HepG2 (cell line): ENCODE measurements at regions not wholly inside any gene's neighbourhood (a gene's known extent, or its start where the extent isn't known, plus 50 kb on each side); places are given as distances from the start of the nearest gene placed in this dataset.

Source experiments
- ATAC-seq: fragments of 200-7000 bp; cut with Tn5 transposase; 3 replicates; pipeline ENCODE4 v1.9.1; 2020; ENCODE audit warnings: mild to moderate bottlenecking, moderate library complexity
- BruUV-seq: library from RNA; stranded (reverse); fragments of 400-500 nt; replicated peaks from 2 replicates; lab custom pipeline; 2021; lab: Mats Ljungman, UMichigan
- CTCF ChIA-PET: fragments of 300-600 bp; formaldehyde crosslinking; extraction: SDS; loops from one replicate; lab custom pipeline; 2021; ENCODE audit warnings: low total read pairs, inconsistent platforms, low intra/inter-chr PET ratio; lab: Yijun Ruan, JAX
- POLR2A ChIA-PET: fragments of 350-600 bp; sonication (Branson Sonifier 250); formaldehyde crosslinking; loops from one replicate; lab custom pipeline; 2020; ENCODE audit warnings: antibody characterized with exemption, inconsistent platforms; lab: Yijun Ruan, JAX
- DNase-seq: peaks from one replicate; pipeline ENCODE4 v3.0.0-alpha.2; 2015; ENCODE audit warnings: low spot score
- FAIRE-seq: peaks from 3 replicates; lab custom pipeline; 2011; peaks lifted over from hg19 to GRCh38; lab: Jason Lieb, UNC
- H2AFZ ChIP-seq: one replicate; pipeline ENCODE4 v1.6.1; 2011; ENCODE audit warnings: low read length, inconsistent platforms
- H3K27ac ChIP-seq: fragments of 300-600 bp; 3 replicates; pipeline ENCODE4 v1.8.0; 2011; ENCODE audit warnings: mixed run types, mild to moderate bottlenecking, mixed read lengths, low read length, inconsistent platforms; ENCODE audit not compliant: insufficient read depth; ENCODE audit errors: extremely low read length
- H3K27me3 ChIP-seq, 2 experiments: fragments of 200-600 bp in 1 of 2; 2 replicates in 1 of 2; 3 replicates in 1 of 2; pipeline versions ENCODE4 v1.6.0 to v1.8.0; 2011; ENCODE audit warnings: low read length in 2 of 2, mild to moderate bottlenecking in 2 of 2, moderate library complexity in 2 of 2, inconsistent platforms in 1 of 2; ENCODE audit not compliant: insufficient read depth in 2 of 2, control insufficient read depth in 1 of 2
- H3K36me3 ChIP-seq, 2 experiments: fragments of 200-600 bp in 1 of 2; replicated peaks in 1 of 2; 2 replicates in 1 of 2; 3 replicates in 1 of 2; pipeline versions ENCODE4 v1.5.1 to v1.8.0; 2011; ENCODE audit warnings: low read length in 2 of 2, inconsistent platforms in 1 of 2; ENCODE audit not compliant: insufficient read depth in 2 of 2, control insufficient read depth in 1 of 2
- H3K4me1 ChIP-seq: 2 replicates; pipeline ENCODE4 v1.5.1; 2012; ENCODE audit warnings: low read length, inconsistent platforms; ENCODE audit not compliant: insufficient read depth
- H3K4me2 ChIP-seq: 2 replicates; pipeline ENCODE4 v1.6.0; 2011; ENCODE audit warnings: low read depth, low read length, inconsistent platforms
- H3K4me3 ChIP-seq, 3 experiments: fragments of 200-600 bp in 1 of 3; sonication (generic), shearing (Covaris generic) in 1 of 3; replicated peaks in 1 of 3; 2 replicates each; pipeline ENCODE4 v1.5.1; 2011 to 2016; ENCODE audit warnings: low read length in 3 of 3, inconsistent platforms in 2 of 3, low read depth in 2 of 3, mild to moderate bottlenecking in 2 of 3, control low read depth in 1 of 3, mixed read lengths in 1 of 3; ENCODE audit not compliant: insufficient read depth in 1 of 3
- H3K79me2 ChIP-seq: one replicate; pipeline ENCODE4 v1.6.1; 2011; ENCODE audit warnings: low read length, inconsistent platforms; ENCODE audit not compliant: insufficient read depth
- H3K9ac ChIP-seq: 2 replicates; pipeline ENCODE4 v1.6.0; 2011; ENCODE audit warnings: mild to moderate bottlenecking, low read depth, low read length, inconsistent platforms; ENCODE audit not compliant: insufficient read depth
- H3K9me3 ChIP-seq: 2 replicates; pipeline ENCODE4 v1.5.1; 2012; ENCODE audit warnings: mild to moderate bottlenecking, low read length
- H4K20me1 ChIP-seq: 2 replicates; pipeline ENCODE4 v1.6.0; 2011; ENCODE audit warnings: inconsistent platforms, mild to moderate bottlenecking, low read length, moderate library complexity; ENCODE audit not compliant: insufficient read depth
- CC2D1A ChIP-seq: sonication (generic); formaldehyde crosslinking; IDR thresholded peaks from 2 replicates; pipeline ENCODE4 v1.8.1; 2023; ENCODE audit warnings: mild to moderate bottlenecking, missing genetic modification reagents
- EED ChIP-seq: sonication (generic); formaldehyde crosslinking; IDR thresholded peaks from 2 replicates; pipeline ENCODE4 v1.5.0; 2020; ENCODE audit warnings: mild to moderate bottlenecking, missing genetic modification reagents
- KLF9 ChIP-seq: IDR thresholded peaks from 2 replicates; pipeline ENCODE4 v1.6.1; 2016; ENCODE audit warnings: low read depth
- POLR2A ChIP-seq, 2 experiments: IDR thresholded peaks; 2 replicates each; pipeline ENCODE4 v1.6.1; 2011; ENCODE audit warnings: low read depth in 2 of 2, low read length in 2 of 2, mild to moderate bottlenecking in 1 of 2, moderate library complexity in 1 of 2; ENCODE audit not compliant: insufficient read depth in 1 of 2
- RCOR2 ChIP-seq: IDR thresholded peaks from 2 replicates; pipeline ENCODE4 v1.6.1; 2016; ENCODE audit warnings: missing biosample characterization, missing genetic modification reagents
- ZNF121 ChIP-seq: sonication (generic); formaldehyde crosslinking; IDR thresholded peaks from 2 replicates; pipeline ENCODE4 v1.5.0; 2020; ENCODE audit warnings: mild to moderate bottlenecking, missing genetic modification reagents
- ZNF564 ChIP-seq: sonication (generic); formaldehyde crosslinking; IDR thresholded peaks from 2 replicates; pipeline ENCODE4 v1.8.1; 2023; ENCODE audit warnings: mild to moderate bottlenecking, missing genetic modification reagents
- ZNF597 ChIP-seq: sonication (generic); formaldehyde crosslinking; IDR thresholded peaks from 2 replicates; pipeline ENCODE4 v1.5.0; 2020; ENCODE audit warnings: missing genetic modification reagents
- ZNF704 ChIP-seq: sonication (generic); formaldehyde crosslinking; IDR thresholded peaks from 2 replicates; pipeline ENCODE4 v1.8.1; 2023; ENCODE audit warnings: mild to moderate bottlenecking, inconsistent platforms, moderate library complexity, missing genetic modification reagents, borderline replicate concordance
- WGBS: methylation state at CpG from one replicate; pipeline ENCODE4 v1.1.6; 2017; ENCODE audit warnings: low lambda C conversion rate; 5-methylcytosine and 5-hydroxymethylcytosine counted together
- in situ Hi-C: cut with HindIII; loops from 2 replicates; pipeline ENCODE4 v1.10.0; 2017; ENCODE audit warnings: low pct_unique_long_range_greater_than_20kb; ENCODE audit not compliant: extremely low pct_ligation_motif_present
- intact Hi-C: fragments of 100-400 bp; cut with micrococcal nuclease; formaldehyde crosslinking; loops from one replicate; pipeline ENCODE4 v1.10.0; 2022; ENCODE audit not compliant: unreplicated experiment

GRCh38 chr4:147378780-147379179 lies 102.1 kb upstream of the EDNRA start:
- no peak overlapping the region for H2AFZ ChIP-seq
- in situ Hi-C loops, result no loop called here

GRCh38 chr4:147381749-147382148 lies 99.1 kb upstream of the EDNRA start:
- Histone ChIP-seq H3K9ac (no peak overlapping the region), H4K20me1 (no peaks in the 10 kb centered on the region), H3K4me1 (no peaks in the 10 kb centered on the region), H2AFZ (no peak overlapping the region), H3K27me3 (no peaks in the 10 kb centered on the region), H3K27ac (no peak overlapping the region), H3K4me3 (no peak overlapping the region), H3K9me3 (no peaks in the 10 kb centered on the region), H3K4me2 (no peak overlapping the region)
- FAIRE-seq, result no peak
- no peak for DNase-seq
- in situ Hi-C loops (no loop called here), intact Hi-C loops (no loop called here)
- BruUV-seq, result no TSS peak
- POLR2A ChIA-PET, result no interaction called here
- no peak for TF ChIP-seq CC2D1A (CRISPR knock-in tag)
- no peak for TF ChIP-seq EED
- TF ChIP-seq ZNF597, result no peak
- no peak for TF ChIP-seq ZNF564 (CRISPR knock-in tag)
- no peak for TF ChIP-seq POLR2A (IDR thresholded peaks at IDR 0.05; ENCODE audit: insufficient read depth in 1 of 2, low read depth in 2 of 2, low read length in 2 of 2)
- no peak for TF ChIP-seq RCOR2 (CRISPR knock-in tag)
- TF ChIP-seq KLF9 (CRISPR knock-in tag), result no peak
- TF ChIP-seq ZNF121, result no peak
- TF ChIP-seq, all 625 proteins: peak for 0
- Histone ChIP-seq H3K79me2 (no peaks in the 10 kb centered on the region), H3K36me3 (no peaks in the 10 kb centered on the region)
- CTCF ChIA-PET, result no interaction called here
- no peak for ATAC-seq
- WGBS, result no CpG with 5 or more reads among the region's 1 CpG

More at GRCh38 chr4:147378780-147379179, 102.1 kb upstream of the EDNRA start:
- POLR2A ChIA-PET, result no interaction called here
- no TSS peak for BruUV-seq
- Histone ChIP-seq H4K20me1 (no peaks in the 10 kb centered on the region), H3K4me3 (no peak overlapping the region), H3K79me2 (no peaks in the 10 kb centered on the region), H3K36me3 (no peaks in the 10 kb centered on the region), H3K4me2 (no peak overlapping the region), H3K27me3 (no peaks in the 10 kb centered on the region), H3K4me1 (no peaks in the 10 kb centered on the region), H3K27ac (no peak overlapping the region), H3K9ac (no peak overlapping the region), H3K9me3 (no peaks in the 10 kb centered on the region)
- no peak for FAIRE-seq
- intact Hi-C loops, result no loop called here
- no peak for ATAC-seq
- 0% methylated on average over 2 of the region's 2 CpGs for WGBS
- CTCF ChIA-PET, result no interaction called here
- TF ChIP-seq ZNF704 (CRISPR knock-in tag), result no peak
- no peak for DNase-seq
